Astrocyte (in vitro differentiated cells and primary cell): ENCODE measurements at regions not wholly inside any gene's neighbourhood (a gene's known extent, or its start where the extent isn't known, plus 50 kb on each side); places are given as distances from the start of the nearest gene placed in this dataset.

ENCODE experiments used
- DNase-seq: peaks from one replicate; pipeline ENCODE4 v3.0.0-alpha.2; 2010; ENCODE audit warnings: low read depth
- FAIRE-seq: peaks from 2 replicates; lab custom pipeline; 2011; peaks lifted over from hg19 to GRCh38; lab: Jason Lieb, UNC
- H2AFZ ChIP-seq: 2 replicates; pipeline ENCODE4 v1.6.0; 2012; ENCODE audit warnings: low read depth, low read length, inconsistent platforms
- H3K27ac ChIP-seq: 2 replicates; pipeline ENCODE4 v1.5.1; 2011; ENCODE audit warnings: low read depth, low read length, inconsistent platforms
- H3K27me3 ChIP-seq: 2 replicates; pipeline ENCODE4 v1.6.0; 2011; ENCODE audit warnings: low read length, inconsistent platforms; ENCODE audit not compliant: insufficient read depth
- H3K36me3 ChIP-seq: 2 replicates; pipeline ENCODE4 v1.5.1; 2011; ENCODE audit warnings: low read length, inconsistent platforms; ENCODE audit not compliant: insufficient read depth
- H3K4me1 ChIP-seq: 2 replicates; pipeline ENCODE4 v1.5.1; 2011; ENCODE audit warnings: low read length, inconsistent platforms; ENCODE audit not compliant: insufficient read depth
- H3K4me2 ChIP-seq: 2 replicates; pipeline ENCODE4 v1.6.0; 2012; ENCODE audit warnings: low read length, inconsistent platforms
- H3K4me3 ChIP-seq: 2 replicates; pipeline ENCODE4 v1.5.1; 2011; ENCODE audit warnings: low read depth, mild to moderate bottlenecking, low read length, inconsistent platforms; ENCODE audit not compliant: insufficient read depth
- H3K79me2 ChIP-seq: 2 replicates; pipeline ENCODE4 v1.6.0; 2012; ENCODE audit warnings: mild to moderate bottlenecking, low read length, inconsistent platforms; ENCODE audit not compliant: insufficient read depth
- H3K9ac ChIP-seq: 2 replicates; pipeline ENCODE4 v1.6.0; 2012; ENCODE audit warnings: mild to moderate bottlenecking, low read length, inconsistent platforms
- H3K9me3 ChIP-seq: 2 replicates; pipeline ENCODE4 v1.5.1; 2012; ENCODE audit warnings: low read depth, mild to moderate bottlenecking, low read length, inconsistent platforms; ENCODE audit not compliant: insufficient read depth
- H4K20me1 ChIP-seq: 2 replicates; pipeline ENCODE4 v1.6.0; 2012; ENCODE audit warnings: low read length, inconsistent platforms; ENCODE audit not compliant: insufficient read depth
- H3K27ac Mint-ChIP-seq: one replicate; pipeline ENCODE4 v1.8.0; 2021; ENCODE audit warnings: mild to moderate bottlenecking, mixed read lengths; ENCODE audit not compliant: unreplicated experiment
- H3K27me3 Mint-ChIP-seq: one replicate; pipeline ENCODE4 v1.8.0; 2021; ENCODE audit warnings: low read depth, mixed read lengths; ENCODE audit not compliant: unreplicated experiment
- H3K36me3 Mint-ChIP-seq: one replicate; pipeline ENCODE4 v1.8.0; 2021; ENCODE audit warnings: low read depth, mixed read lengths; ENCODE audit not compliant: unreplicated experiment
- H3K4me1 Mint-ChIP-seq: one replicate; pipeline ENCODE4 v1.8.0; 2021; ENCODE audit warnings: low read depth, mixed read lengths; ENCODE audit not compliant: unreplicated experiment
- H3K4me3 Mint-ChIP-seq: one replicate; pipeline ENCODE4 v1.8.0; 2021; ENCODE audit warnings: mild to moderate bottlenecking, moderate library complexity, mixed read lengths; ENCODE audit not compliant: unreplicated experiment
- H3K9me3 Mint-ChIP-seq: one replicate; pipeline ENCODE4 v1.8.0; 2021; ENCODE audit warnings: mild to moderate bottlenecking, mixed read lengths; ENCODE audit not compliant: unreplicated experiment
- EZH2 ChIP-seq: IDR thresholded peaks from 2 replicates; pipeline ENCODE4 v1.6.1; 2012; ENCODE audit warnings: mild to moderate bottlenecking, low read length, inconsistent platforms; ENCODE audit not compliant: insufficient read depth
- TF ChIP-seq, protein P1 (sequence below): IDR thresholded peaks from 2 replicates; pipeline ENCODE4 v1.5.1; 2011; ENCODE audit warnings: low read depth, mild to moderate bottlenecking, inconsistent platforms, low read length, moderate library complexity; ENCODE audit not compliant: insufficient read depth

GRCh38 chr3:178267158-178267844 lies 268.9 kb upstream of the KCNMB2 start:
- no peak overlapping the region for H3K4me3 ChIP-seq
- no peaks in the 10 kb centered on the region for H3K4me1 ChIP-seq
- Mint-ChIP-seq H3K36me3 (no peaks in the 10 kb centered on the region), H3K9me3 (no peaks in the 10 kb centered on the region), H3K27ac (no peak overlapping the region), H3K27me3 (no peaks in the 10 kb centered on the region), H3K4me3 (no peak overlapping the region), H3K4me1 (peaks cover 3% of the 10 kb centered on the region)
- no peaks in the 10 kb centered on the region for H3K9me3 ChIP-seq
- no peaks in the 10 kb centered on the region for H4K20me1 ChIP-seq
- H2AFZ ChIP-seq = no peak overlapping the region
- FAIRE-seq = no peak
- no peaks in the 10 kb centered on the region for H3K27me3 ChIP-seq
- H3K36me3 ChIP-seq = no peaks in the 10 kb centered on the region
- no peak overlapping the region for H3K9ac ChIP-seq
- H3K27ac ChIP-seq = no peak overlapping the region
- TF ChIP-seq EZH2 = no peak
- TF ChIP-seq, protein P1, sequence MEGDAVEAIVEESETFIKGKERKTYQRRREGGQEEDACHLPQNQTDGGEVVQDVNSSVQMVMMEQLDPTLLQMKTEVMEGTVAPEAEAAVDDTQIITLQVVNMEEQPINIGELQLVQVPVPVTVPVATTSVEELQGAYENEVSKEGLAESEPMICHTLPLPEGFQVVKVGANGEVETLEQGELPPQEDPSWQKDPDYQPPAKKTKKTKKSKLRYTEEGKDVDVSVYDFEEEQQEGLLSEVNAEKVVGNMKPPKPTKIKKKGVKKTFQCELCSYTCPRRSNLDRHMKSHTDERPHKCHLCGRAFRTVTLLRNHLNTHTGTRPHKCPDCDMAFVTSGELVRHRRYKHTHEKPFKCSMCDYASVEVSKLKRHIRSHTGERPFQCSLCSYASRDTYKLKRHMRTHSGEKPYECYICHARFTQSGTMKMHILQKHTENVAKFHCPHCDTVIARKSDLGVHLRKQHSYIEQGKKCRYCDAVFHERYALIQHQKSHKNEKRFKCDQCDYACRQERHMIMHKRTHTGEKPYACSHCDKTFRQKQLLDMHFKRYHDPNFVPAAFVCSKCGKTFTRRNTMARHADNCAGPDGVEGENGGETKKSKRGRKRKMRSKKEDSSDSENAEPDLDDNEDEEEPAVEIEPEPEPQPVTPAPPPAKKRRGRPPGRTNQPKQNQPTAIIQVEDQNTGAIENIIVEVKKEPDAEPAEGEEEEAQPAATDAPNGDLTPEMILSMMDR = no peak
- DNase-seq = peak; percentile 29
- no peak overlapping the region for H3K4me2 ChIP-seq
- no peaks in the 10 kb centered on the region for H3K79me2 ChIP-seq

GRCh38 chr3:178270838-178271237 lies 265.4 kb upstream of the KCNMB2 start:
- H3K27ac Mint-ChIP-seq = no peak overlapping the region
- H3K9me3 Mint-ChIP-seq = no peaks in the 10 kb centered on the region
- Histone ChIP-seq H3K36me3 (no peaks in the 10 kb centered on the region), H2AFZ (no peak overlapping the region), H3K27me3 (no peaks in the 10 kb centered on the region), H3K4me3 (no peak overlapping the region), H3K9ac (no peak overlapping the region), H3K4me2 (no peak overlapping the region), H3K4me1 (no peaks in the 10 kb centered on the region), H4K20me1 (no peaks in the 10 kb centered on the region), H3K27ac (no peak overlapping the region), H3K9me3 (no peaks in the 10 kb centered on the region), H3K79me2 (no peaks in the 10 kb centered on the region)
- H3K36me3 Mint-ChIP-seq = no peaks in the 10 kb centered on the region
- no peak overlapping the region for H3K4me3 Mint-ChIP-seq
- no peak for FAIRE-seq
- peaks cover 3% of the 10 kb centered on the region for H3K4me1 Mint-ChIP-seq
- no peaks in the 10 kb centered on the region for H3K27me3 Mint-ChIP-seq
- no peak for DNase-seq
- TF ChIP-seq, protein P1 = no peak
- TF ChIP-seq EZH2 = no peak

- Mint-ChIP-seq H3K36me3 (no peaks in the 10 kb centered on the region), H3K4me1 (peaks cover 3% of the 10 kb centered on the region), H3K9me3 (no peaks in the 10 kb centered on the region), H3K27ac (no peak overlapping the region), H3K4me3 (no peak overlapping the region), H3K27me3 (no peaks in the 10 kb centered on the region)
- Histone ChIP-seq H3K9ac (no peak overlapping the region), H3K27ac (no peak overlapping the region), H3K27me3 (no peaks in the 10 kb centered on the region), H3K4me3 (no peak overlapping the region), H3K36me3 (no peaks in the 10 kb centered on the region), H4K20me1 (no peaks in the 10 kb centered on the region), H3K4me1 (no peaks in the 10 kb centered on the region), H3K4me2 (no peak overlapping the region), H2AFZ (no peak overlapping the region), H3K9me3 (no peaks in the 10 kb centered on the region), H3K79me2 (no peaks in the 10 kb centered on the region)
- no peak for TF ChIP-seq EZH2
- TF ChIP-seq, protein P1 = no peak
- FAIRE-seq (no peak), DNase-seq (no peak)
These were observed 264.4 kb upstream of the KCNMB2 start for GRCh38 chr3:178271740-178272387.
